ENCODE measurements at regions not wholly inside any gene's neighbourhood (a gene's known extent, or its start where the extent isn't known, plus 50 kb on each side); places are given as distances from the start of the nearest gene placed in this dataset.

DNA sequence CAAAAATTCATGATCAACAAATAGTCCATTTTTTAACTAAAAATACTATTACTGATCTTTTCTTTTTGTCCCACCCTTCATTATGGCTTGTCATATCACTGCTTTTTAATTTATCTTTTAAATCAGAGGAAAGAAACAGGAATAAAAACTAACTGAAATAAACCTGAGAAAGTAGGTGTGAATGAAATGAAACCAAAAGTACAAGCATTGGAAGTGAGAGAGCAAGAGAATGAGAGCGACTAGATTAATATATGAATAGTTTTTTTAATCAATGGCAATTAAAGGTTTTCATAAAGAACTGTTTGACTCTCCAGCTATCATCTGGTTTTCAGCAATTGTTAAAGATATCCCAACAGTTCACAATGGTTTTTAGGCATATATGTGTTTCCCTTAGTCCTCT is 137.8 kb downstream of the SPAG6 start:
- H3K27me3 Mint-ChIP-seq = peaks cover 40% of the 10 kb centered on the region
- DNase-seq (no peak), ATAC-seq (no peak)
- peaks cover 2% of the 10 kb centered on the region for H3K36me3 Mint-ChIP-seq (ENCODE audit: low read depth)
- no peaks in the 10 kb centered on the region for H3K9me3 ChIP-seq (ENCODE audit: control insufficient read depth, low read length, poor library complexity, severe bottlenecking)
- H3K4me1 Mint-ChIP-seq = peaks cover 3% of the 10 kb centered on the region
- no peak overlapping the region for H3K4me3 Mint-ChIP-seq
- peak overlapping the region; percentile 51 for H3K27ac Mint-ChIP-seq

Measured in T-helper 17 cell (primary cell).